H9 (cell line): ENCODE measurements at regions not wholly inside any gene's neighbourhood (a gene's known extent, or its start where the extent isn't known, plus 50 kb on each side); places are given as distances from the start of the nearest gene placed in this dataset.

ENCODE experiments used
- DNase-seq: peaks from one replicate; pipeline ENCODE4 v3.0.0-alpha.2; 2017
- H2AFZ ChIP-seq: one replicate; pipeline ENCODE4 v1.6.1; 2013; ENCODE audit warnings: mild to moderate bottlenecking, low read length, control low read depth, moderate library complexity
- H2AK5ac ChIP-seq: 2 replicates; pipeline ENCODE4 v1.6.1; 2013; ENCODE audit warnings: low read length, control low read depth, mixed read lengths; ENCODE audit not compliant: insufficient read length
- H2BK120ac ChIP-seq: one replicate; pipeline ENCODE4 v1.6.1; 2013; ENCODE audit warnings: low read depth, mild to moderate bottlenecking, low read length, control low read depth, inconsistent platforms; ENCODE audit not compliant: poor library complexity, severe bottlenecking
- H2BK12ac ChIP-seq: 2 replicates; pipeline ENCODE4 v1.6.1; 2013; ENCODE audit warnings: low read length, control low read depth, mixed read lengths, low read depth; ENCODE audit not compliant: insufficient read length
- H2BK15ac ChIP-seq: 2 replicates; pipeline ENCODE4 v1.6.1; 2013; ENCODE audit warnings: low read depth, low read length, control low read depth
- H2BK20ac ChIP-seq: one replicate; pipeline ENCODE4 v1.6.1; 2013; ENCODE audit warnings: low read depth, mild to moderate bottlenecking, low read length, control low read depth, inconsistent platforms; ENCODE audit not compliant: poor library complexity, severe bottlenecking
- H2BK5ac ChIP-seq: 2 replicates; pipeline ENCODE4 v1.6.1; 2013; ENCODE audit warnings: low read length, control low read depth, mixed read lengths; ENCODE audit not compliant: insufficient read length
- H3K14ac ChIP-seq: 2 replicates; pipeline ENCODE4 v1.6.1; 2013; ENCODE audit warnings: low read length, control low read depth; ENCODE audit not compliant: insufficient read depth
- H3K18ac ChIP-seq: 2 replicates; pipeline ENCODE4 v1.6.1; 2013; ENCODE audit warnings: low read depth, mild to moderate bottlenecking, mixed read lengths, low read length, control low read depth; ENCODE audit not compliant: insufficient read length
- H3K23ac ChIP-seq: 2 replicates; pipeline ENCODE4 v1.6.1; 2013; ENCODE audit warnings: low read length, control low read depth, mixed read lengths, low read depth; ENCODE audit not compliant: insufficient read length
- H3K23me2 ChIP-seq: 2 replicates; pipeline ENCODE4 v1.6.1; 2013; ENCODE audit warnings: low read depth, mild to moderate bottlenecking, mixed read lengths, low read length, control low read depth; ENCODE audit not compliant: insufficient read length, poor library complexity, severe bottlenecking
- H3K27ac ChIP-seq: 2 replicates; pipeline ENCODE4 v1.5.1; 2013; ENCODE audit warnings: low read length, control low read depth, mixed read lengths, low read depth; ENCODE audit not compliant: insufficient read length
- H3K27me3 ChIP-seq: 2 replicates; pipeline ENCODE4 v1.6.1; 2013; ENCODE audit warnings: low read length, control low read depth, inconsistent platforms; ENCODE audit not compliant: insufficient read depth
- H3K4ac ChIP-seq: 2 replicates; pipeline ENCODE4 v1.6.1; 2013; ENCODE audit warnings: low read depth, mild to moderate bottlenecking, control low read depth, inconsistent platforms, low read length, moderate library complexity
- H3K4me1 ChIP-seq: 2 replicates; pipeline ENCODE4 v1.6.1; 2013; ENCODE audit warnings: low read length, control low read depth, inconsistent platforms; ENCODE audit not compliant: insufficient read depth
- H3K4me2 ChIP-seq: 2 replicates; pipeline ENCODE4 v1.6.1; 2013; ENCODE audit warnings: low read length, control low read depth, mixed read lengths; ENCODE audit not compliant: insufficient read length, insufficient read depth
- H3K56ac ChIP-seq: 2 replicates; pipeline ENCODE4 v1.6.1; 2013; ENCODE audit warnings: low read depth, mild to moderate bottlenecking, mixed read lengths, low read length, control low read depth; ENCODE audit not compliant: insufficient read length
- H3K79me1 ChIP-seq: 2 replicates; pipeline ENCODE4 v1.6.1; 2013; ENCODE audit warnings: low read depth, mild to moderate bottlenecking, moderate library complexity, low read length, control low read depth, inconsistent platforms; ENCODE audit not compliant: insufficient read depth, poor library complexity, severe bottlenecking
- H3K79me2 ChIP-seq: 2 replicates; pipeline ENCODE4 v1.6.1; 2013; ENCODE audit warnings: low read length, control low read depth, inconsistent platforms; ENCODE audit not compliant: insufficient read depth
- H3K9ac ChIP-seq: 2 replicates; pipeline ENCODE4 v1.6.1; 2013; ENCODE audit warnings: low read length, control low read depth, mixed read lengths; ENCODE audit not compliant: insufficient read length; ENCODE audit errors: extremely low read depth
- H3K9me3 ChIP-seq: one replicate; pipeline ENCODE4 v1.6.1; 2013; ENCODE audit warnings: low read depth, low read length, inconsistent platforms; ENCODE audit not compliant: control insufficient read depth
- H3T11ph ChIP-seq: one replicate; pipeline ENCODE4 v1.6.1; 2013; ENCODE audit warnings: mild to moderate bottlenecking, low read length, control low read depth, inconsistent platforms
- H4K20me1 ChIP-seq: one replicate; pipeline ENCODE4 v1.6.1; 2013; ENCODE audit not compliant: control insufficient read depth, insufficient read length, insufficient read depth
- H4K5ac ChIP-seq: 2 replicates; pipeline ENCODE4 v1.6.1; 2013; ENCODE audit warnings: low read depth, mild to moderate bottlenecking, mixed read lengths, low read length, control low read depth; ENCODE audit not compliant: insufficient read length
- H4K8ac ChIP-seq: replicated peaks from 2 replicates; pipeline ENCODE4 v1.6.1; 2013; ENCODE audit warnings: low read length, control low read depth, mixed read lengths, low read depth; ENCODE audit not compliant: insufficient read length
- H4K91ac ChIP-seq: 2 replicates; pipeline ENCODE4 v1.6.1; 2013; ENCODE audit warnings: low read depth, mild to moderate bottlenecking, moderate library complexity, mixed read lengths, low read length, control low read depth; ENCODE audit not compliant: insufficient read length
- H3K27ac Mint-ChIP-seq, 3 experiments: 2 replicates in 2 of 3; 3 replicates in 1 of 3; pipeline ENCODE4 v1.8.0; 2020 to 2021; ENCODE audit warnings: mixed read lengths in 3 of 3, mild to moderate bottlenecking in 1 of 3, moderate library complexity in 1 of 3
- H3K27me3 Mint-ChIP-seq: 2 replicates; pipeline ENCODE4 v1.8.0; 2021; ENCODE audit warnings: low read depth, mild to moderate bottlenecking, moderate library complexity, mixed read lengths
- H3K36me3 Mint-ChIP-seq, 3 experiments: 2 replicates in 2 of 3; 3 replicates in 1 of 3; pipeline ENCODE4 v1.8.0; 2020 to 2021; ENCODE audit warnings: low read depth in 3 of 3, mixed read lengths in 3 of 3; ENCODE audit not compliant: insufficient read depth in 1 of 3
- H3K4me1 Mint-ChIP-seq, 2 experiments: 2 replicates each; pipeline ENCODE4 v1.8.0; 2020; ENCODE audit warnings: mixed read lengths in 2 of 2
- H3K4me3 Mint-ChIP-seq, 2 experiments: 2 replicates in 1 of 2; 3 replicates in 1 of 2; pipeline ENCODE4 v1.8.0; 2020 to 2021; ENCODE audit warnings: mild to moderate bottlenecking in 2 of 2, mixed read lengths in 2 of 2, moderate library complexity in 1 of 2
- H3K9me3 Mint-ChIP-seq, 2 experiments: 2 replicates in 1 of 2; 3 replicates in 1 of 2; pipeline ENCODE4 v1.8.0; 2020; ENCODE audit warnings: mild to moderate bottlenecking in 2 of 2, mixed read lengths in 2 of 2, moderate library complexity in 1 of 2
- CTCF ChIP-seq: fragments of 200-600 bp; sonication (generic); conservative IDR thresholded peaks from 3 replicates; pipeline ENCODE4 v1.8.0; 2021; ENCODE audit warnings: antibody characterized with exemption, mild to moderate bottlenecking

- no peaks in the 10 kb centered on the region for H3K4me1 Mint-ChIP-seq
- Histone ChIP-seq H3K14ac (no peak overlapping the region), H2BK15ac (no peak overlapping the region), H3K27ac (no peak overlapping the region), H3K56ac (no peak overlapping the region), H3K79me2 (no peaks in the 10 kb centered on the region), H2AK5ac (no peak overlapping the region), H4K91ac (no peak overlapping the region), H2BK5ac (no peak overlapping the region), H3K79me1 (no peaks in the 10 kb centered on the region), H3K18ac (no peak overlapping the region), H3K4me1 (no peaks in the 10 kb centered on the region; the same call in 1 of the 2 replicates), H3K23me2 (no peaks in the 10 kb centered on the region), H4K20me1 (no peaks in the 10 kb centered on the region), H4K5ac (no peak overlapping the region), H3K4ac (no peak overlapping the region), H3K23ac (no peak overlapping the region), H2AFZ (no peak overlapping the region), H4K8ac (no peak overlapping the region), H3K27me3 (no peaks in the 10 kb centered on the region), H3K9ac (no peak overlapping the region), H2BK120ac (no peak overlapping the region), H3K9me3 (no peaks in the 10 kb centered on the region), H3T11ph (no peak overlapping the region), H3K4me2 (no peak overlapping the region), H2BK12ac (no peak overlapping the region), H2BK20ac (no peak overlapping the region)
- peaks cover 0 to 5% of the 10 kb centered on the region in 2 experiments; a peak in 3 of 5 replicates for H3K9me3 Mint-ChIP-seq
- no peak overlapping the region for H3K27ac Mint-ChIP-seq
- H3K27me3 Mint-ChIP-seq: no peaks in the 10 kb centered on the region
- H3K36me3 Mint-ChIP-seq: no peaks in the 10 kb centered on the region; a peak in 2 of 7 replicates
- H3K4me3 Mint-ChIP-seq: no peak overlapping the region
- no peak for DNase-seq
- TF ChIP-seq CTCF: no peak
These were observed 114.7 kb upstream of the MAN2A1 start for GRCh38 chr5:109574985-109575384.
